ENCODE measurements at regions not wholly inside any gene's neighbourhood (a gene's known extent, or its start where the extent isn't known, plus 50 kb on each side); places are given as distances from the start of the nearest gene placed in this dataset.

DNA sequence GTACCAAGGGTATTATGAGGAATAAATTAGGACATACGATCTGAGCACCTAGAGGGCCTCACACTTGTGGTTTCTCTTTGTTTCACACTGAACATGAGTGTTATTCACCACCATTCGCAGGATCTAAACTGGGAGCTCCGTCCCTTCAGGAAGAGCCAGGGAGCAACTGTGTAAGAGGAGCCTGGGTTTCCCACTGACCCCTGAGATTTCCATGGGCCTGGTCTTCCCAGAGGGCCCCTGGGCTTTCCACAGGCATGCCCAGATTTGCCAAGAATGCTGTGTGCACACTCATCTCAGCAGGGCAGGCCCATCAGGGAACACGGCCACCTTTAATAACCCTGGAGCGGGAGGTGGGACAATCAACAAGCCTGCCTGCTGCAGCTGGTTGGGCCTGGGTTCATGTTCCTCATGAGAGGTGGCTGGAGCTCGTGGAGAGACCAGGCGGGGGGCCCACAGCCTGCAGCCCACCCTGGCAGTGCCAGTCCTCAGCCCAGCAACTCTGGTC lies 416.8 kb upstream of the MYT1L start:
- TF ChIP-seq, protein P1, sequence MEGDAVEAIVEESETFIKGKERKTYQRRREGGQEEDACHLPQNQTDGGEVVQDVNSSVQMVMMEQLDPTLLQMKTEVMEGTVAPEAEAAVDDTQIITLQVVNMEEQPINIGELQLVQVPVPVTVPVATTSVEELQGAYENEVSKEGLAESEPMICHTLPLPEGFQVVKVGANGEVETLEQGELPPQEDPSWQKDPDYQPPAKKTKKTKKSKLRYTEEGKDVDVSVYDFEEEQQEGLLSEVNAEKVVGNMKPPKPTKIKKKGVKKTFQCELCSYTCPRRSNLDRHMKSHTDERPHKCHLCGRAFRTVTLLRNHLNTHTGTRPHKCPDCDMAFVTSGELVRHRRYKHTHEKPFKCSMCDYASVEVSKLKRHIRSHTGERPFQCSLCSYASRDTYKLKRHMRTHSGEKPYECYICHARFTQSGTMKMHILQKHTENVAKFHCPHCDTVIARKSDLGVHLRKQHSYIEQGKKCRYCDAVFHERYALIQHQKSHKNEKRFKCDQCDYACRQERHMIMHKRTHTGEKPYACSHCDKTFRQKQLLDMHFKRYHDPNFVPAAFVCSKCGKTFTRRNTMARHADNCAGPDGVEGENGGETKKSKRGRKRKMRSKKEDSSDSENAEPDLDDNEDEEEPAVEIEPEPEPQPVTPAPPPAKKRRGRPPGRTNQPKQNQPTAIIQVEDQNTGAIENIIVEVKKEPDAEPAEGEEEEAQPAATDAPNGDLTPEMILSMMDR (IDR thresholded peaks at IDR 0.05): no peak
- TF ChIP-seq EP300 (IDR thresholded peaks at IDR 0.05): no peak
